Ectodermal cell (in vitro differentiated cells): ENCODE measurements at regions not wholly inside any gene's neighbourhood (a gene's known extent, or its start where the extent isn't known, plus 50 kb on each side); places are given as distances from the start of the nearest gene placed in this dataset.

ENCODE experiments used
- H3K27ac ChIP-seq: 2 replicates; pipeline ENCODE4 v1.7.0; 2013; ENCODE audit warnings: mild to moderate bottlenecking, low read depth, low read length; ENCODE audit not compliant: insufficient read depth, poor library complexity, severe bottlenecking
- H3K27me3 ChIP-seq: 2 replicates; pipeline ENCODE4 v1.7.0; 2013; ENCODE audit warnings: mild to moderate bottlenecking, low read length; ENCODE audit not compliant: insufficient read depth, control insufficient read depth, poor library complexity, severe bottlenecking
- H3K36me3 ChIP-seq: one replicate; pipeline ENCODE4 v1.7.0; 2013; ENCODE audit warnings: low read length; ENCODE audit not compliant: control insufficient read depth, insufficient read depth
- H3K4me1 ChIP-seq: one replicate; pipeline ENCODE4 v1.7.0; 2013; ENCODE audit warnings: low read length; ENCODE audit not compliant: control insufficient read depth, insufficient read depth
- H3K4me3 ChIP-seq: 2 replicates; pipeline ENCODE4 v1.7.0; 2013; ENCODE audit warnings: low read depth, low read length, control low read depth; ENCODE audit not compliant: insufficient read depth
- H3K9me3 ChIP-seq: 2 replicates; pipeline ENCODE4 v1.7.0; 2013; ENCODE audit warnings: mild to moderate bottlenecking, low read length, moderate library complexity; ENCODE audit not compliant: control insufficient read depth
- WGBS, 2 experiments: methylation state at CpG; one replicate each; pipeline ENCODE4 v1.1.7; 2013; ENCODE audit warnings: missing lambda C conversion rate in 2 of 2; 5-methylcytosine and 5-hydroxymethylcytosine counted together

DNA sequence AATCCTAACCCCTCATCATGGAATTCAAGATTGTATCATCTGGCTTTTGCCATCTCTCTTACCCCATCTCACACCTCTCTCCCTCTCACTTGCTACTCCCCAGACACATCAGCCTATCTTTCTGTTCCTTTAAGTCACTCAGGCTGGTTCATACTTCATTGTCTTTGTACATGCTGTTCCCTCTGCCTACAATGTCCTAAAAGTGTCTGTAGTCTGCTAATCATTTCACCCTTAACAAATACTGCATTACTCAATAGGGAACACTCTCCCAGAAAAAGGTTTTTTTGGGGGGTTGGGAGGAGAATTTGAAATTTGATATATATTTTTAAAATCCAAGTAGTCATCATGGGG is 146.2 kb upstream of the KLF7 start:
- Histone ChIP-seq H3K27me3 (no peaks in the 10 kb centered on the region), H3K4me3 (no peak overlapping the region), H3K36me3 (no peaks in the 10 kb centered on the region), H3K9me3 (no peaks in the 10 kb centered on the region), H3K27ac (no peak overlapping the region), H3K4me1 (no peaks in the 10 kb centered on the region)

DNA sequence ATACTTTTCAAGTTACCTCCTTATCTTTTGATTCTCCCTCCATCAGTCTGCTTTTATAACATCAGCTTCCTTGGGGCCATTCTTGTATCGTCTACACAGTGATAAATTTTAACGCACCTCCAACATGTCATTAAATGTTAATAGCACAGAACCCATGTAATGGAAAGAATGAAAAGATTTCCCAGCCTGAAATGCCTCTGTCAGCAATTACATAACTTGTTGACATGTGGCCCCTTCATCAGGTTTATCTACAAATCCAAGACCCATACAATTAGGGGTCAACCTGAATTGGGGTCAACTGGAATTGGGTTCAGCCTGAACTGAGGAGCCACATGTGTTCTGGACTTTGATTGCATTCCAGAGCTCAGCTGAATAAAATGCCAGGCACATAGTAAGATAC is 148.2 kb upstream of the KLF7 start:
- H3K4me3 ChIP-seq, result no peak overlapping the region
- H3K4me1 ChIP-seq, result no peaks in the 10 kb centered on the region

GRCh38 chr2:207315131-207315530 is 149.4 kb upstream of the KLF7 start:
- H3K4me1 ChIP-seq, result no peaks in the 10 kb centered on the region
- 92 to 96% methylated on average over 2 of the region's 2 CpGs for WGBS, 2 experiments
- H3K9me3 ChIP-seq, result no peaks in the 10 kb centered on the region
- no peaks in the 10 kb centered on the region for H3K36me3 ChIP-seq
- no peak overlapping the region for H3K27ac ChIP-seq
- no peak overlapping the region for H3K4me3 ChIP-seq
- H3K27me3 ChIP-seq, result no peaks in the 10 kb centered on the region

More for the DNA sequence above, 148.2 kb upstream of the KLF7 start:
- no peaks in the 10 kb centered on the region for H3K36me3 ChIP-seq
- H3K9me3 ChIP-seq, result no peaks in the 10 kb centered on the region
- WGBS, 2 experiments, result 92 to 95% methylated on average over 2 of the region's 2 CpGs
- no peaks in the 10 kb centered on the region for H3K27me3 ChIP-seq
- no peak overlapping the region for H3K27ac ChIP-seq

DNA sequence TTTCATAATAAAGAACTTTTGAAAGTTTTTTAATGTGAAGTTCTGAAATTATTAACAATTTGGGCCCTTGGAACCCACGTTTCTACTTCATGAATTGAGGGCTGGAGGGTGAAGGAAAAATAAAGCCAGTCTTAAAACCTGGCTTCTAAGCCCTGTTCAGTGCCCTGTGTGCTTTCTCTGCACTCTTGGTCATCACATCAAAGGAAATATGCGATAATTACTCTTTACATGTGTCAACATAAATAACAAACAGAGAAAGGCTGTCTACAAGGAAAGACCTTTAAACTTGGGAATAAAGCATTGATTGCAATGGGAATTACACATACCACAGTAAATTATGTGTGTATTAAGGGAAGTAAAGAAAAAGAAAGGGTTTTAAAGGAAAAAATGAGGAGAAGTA is 150.7 kb upstream of the KLF7 start:
- Histone ChIP-seq H3K4me3 (no peak overlapping the region), H3K4me1 (no peaks in the 10 kb centered on the region), H3K36me3 (no peaks in the 10 kb centered on the region), H3K27me3 (no peaks in the 10 kb centered on the region), H3K27ac (no peak overlapping the region), H3K9me3 (no peaks in the 10 kb centered on the region)
- WGBS, 2 experiments, result 91 to 94% methylated on average over 2 of the region's 2 CpGs

DNA sequence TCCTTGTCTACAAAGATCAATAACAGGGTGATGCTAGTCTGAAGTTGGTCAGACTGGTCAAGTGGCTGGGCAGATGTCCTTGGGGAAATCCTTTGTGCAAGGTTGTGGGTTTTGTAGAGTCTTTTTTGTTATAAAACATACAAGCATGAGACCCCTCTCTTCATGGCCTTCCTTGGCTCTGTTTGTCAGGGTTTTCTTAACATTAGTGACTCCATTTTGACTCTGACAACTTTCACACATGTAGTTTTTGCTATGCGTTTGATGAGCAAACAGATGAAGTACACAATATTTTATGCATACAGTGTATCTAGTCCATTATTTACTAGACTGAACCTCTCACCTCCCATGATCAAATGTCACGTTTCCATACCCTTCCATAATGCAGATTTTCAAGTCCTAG is 151.2 kb upstream of the KLF7 start:
- Histone ChIP-seq H3K4me1 (no peaks in the 10 kb centered on the region), H3K9me3 (no peaks in the 10 kb centered on the region), H3K4me3 (no peak overlapping the region), H3K27me3 (no peaks in the 10 kb centered on the region), H3K36me3 (no peaks in the 10 kb centered on the region), H3K27ac (no peak overlapping the region)
- WGBS, 2 experiments, result 96 to 98% methylated on average over 2 of the region's 2 CpGs

GRCh38 chr2:207317378-207317984 is 151.7 kb upstream of the KLF7 start:
- Histone ChIP-seq H3K27ac (no peak overlapping the region), H3K9me3 (no peaks in the 10 kb centered on the region), H3K4me3 (no peak overlapping the region), H3K4me1 (no peaks in the 10 kb centered on the region), H3K36me3 (no peaks in the 10 kb centered on the region), H3K27me3 (no peaks in the 10 kb centered on the region)
- WGBS, 2 experiments, result 93 to 98% methylated on average over 4 of the region's 4 CpGs

GRCh38 chr2:207318181-207318628 is 152.5 kb upstream of the KLF7 start:
- 96 to 97% methylated on average over 4 of the region's 4 CpGs for WGBS, 2 experiments
- H3K36me3 ChIP-seq, result no peaks in the 10 kb centered on the region
- H3K27ac ChIP-seq, result no peak overlapping the region
- H3K9me3 ChIP-seq, result no peaks in the 10 kb centered on the region
- H3K4me1 ChIP-seq, result no peaks in the 10 kb centered on the region
- no peak overlapping the region for H3K4me3 ChIP-seq
- H3K27me3 ChIP-seq, result no peaks in the 10 kb centered on the region

- Histone ChIP-seq H3K36me3 (no peaks in the 10 kb centered on the region), H3K9me3 (no peaks in the 10 kb centered on the region), H3K4me3 (no peak overlapping the region), H3K27ac (no peak overlapping the region), H3K4me1 (no peaks in the 10 kb centered on the region), H3K27me3 (no peaks in the 10 kb centered on the region)
These were observed 153.6 kb upstream of the KLF7 start for GRCh38 chr2:207319316-207319715.

GRCh38 chr2:207320381-207321159 is 154.8 kb upstream of the KLF7 start:
- 88 to 93% methylated on average over 2 to 3 of the region's 5 CpGs for WGBS, 2 experiments
- H3K27ac ChIP-seq, result no peak overlapping the region
- H3K4me3 ChIP-seq, result no peak overlapping the region

GRCh38 chr2:207321514-207321913 is 155.8 kb upstream of the KLF7 start:
- no peaks in the 10 kb centered on the region for H3K9me3 ChIP-seq
- no peaks in the 10 kb centered on the region for H3K4me1 ChIP-seq
- H3K36me3 ChIP-seq, result no peaks in the 10 kb centered on the region
- no peak overlapping the region for H3K27ac ChIP-seq
- 91% methylated on average over 1 of the region's 1 CpG; no CpG with 5 or more reads in 1 of the 2 experiments for WGBS, 2 experiments
- H3K27me3 ChIP-seq, result no peaks in the 10 kb centered on the region
- H3K4me3 ChIP-seq, result no peak overlapping the region

More at GRCh38 chr2:207320381-207321159, 154.8 kb upstream of the KLF7 start:
- no peaks in the 10 kb centered on the region for H3K36me3 ChIP-seq
- H3K4me1 ChIP-seq, result no peaks in the 10 kb centered on the region
- no peaks in the 10 kb centered on the region for H3K9me3 ChIP-seq
- no peaks in the 10 kb centered on the region for H3K27me3 ChIP-seq
